HG02938 (cell line): ENCODE measurements at regions not wholly inside any gene's neighbourhood (a gene's known extent, or its start where the extent isn't known, plus 50 kb on each side); places are given as distances from the start of the nearest gene placed in this dataset.

Experiments
- ATAC-seq: cut with Tn5 transposase; IDR thresholded peaks from one replicate; pipeline ENCODE4 v1.9.1; 2021; ENCODE audit warnings: mild to moderate bottlenecking, moderate library complexity; ENCODE audit not compliant: unreplicated experiment

DNA sequence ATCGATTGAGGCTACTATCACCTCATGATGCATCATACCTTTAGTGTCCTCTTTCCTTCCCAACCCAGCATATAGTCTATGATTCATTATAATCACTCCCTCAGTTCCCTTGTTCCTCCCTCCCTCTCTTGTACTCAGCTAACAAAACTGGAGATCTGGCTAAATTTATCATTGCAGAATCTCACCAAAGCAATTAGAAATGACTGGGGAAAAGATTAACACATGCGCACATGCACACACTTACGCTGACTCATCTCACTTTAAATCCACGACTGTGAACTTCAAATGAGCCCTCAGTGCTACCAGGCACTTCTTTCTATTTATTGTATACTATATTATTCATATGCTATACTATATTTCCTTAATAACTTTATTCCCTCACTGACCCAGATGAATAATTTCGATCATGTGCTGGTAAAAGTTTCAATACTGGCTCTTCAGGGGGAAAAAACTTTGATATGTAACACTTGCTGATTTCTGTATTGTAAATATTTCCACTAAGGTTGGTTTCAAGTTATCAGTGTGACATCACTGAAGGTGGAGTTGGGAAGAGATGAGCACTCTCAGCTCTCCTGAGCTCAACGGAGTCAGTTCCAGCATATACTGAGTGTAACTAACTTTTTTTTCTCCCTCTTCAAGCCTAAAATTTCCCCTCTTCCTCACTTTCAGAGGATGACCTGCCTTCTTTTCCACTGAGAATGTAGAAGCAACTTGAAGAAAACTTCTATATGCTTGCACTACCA, 613.7 kb upstream of the B3GALT2 start:
- no peak for ATAC-seq

DNA sequence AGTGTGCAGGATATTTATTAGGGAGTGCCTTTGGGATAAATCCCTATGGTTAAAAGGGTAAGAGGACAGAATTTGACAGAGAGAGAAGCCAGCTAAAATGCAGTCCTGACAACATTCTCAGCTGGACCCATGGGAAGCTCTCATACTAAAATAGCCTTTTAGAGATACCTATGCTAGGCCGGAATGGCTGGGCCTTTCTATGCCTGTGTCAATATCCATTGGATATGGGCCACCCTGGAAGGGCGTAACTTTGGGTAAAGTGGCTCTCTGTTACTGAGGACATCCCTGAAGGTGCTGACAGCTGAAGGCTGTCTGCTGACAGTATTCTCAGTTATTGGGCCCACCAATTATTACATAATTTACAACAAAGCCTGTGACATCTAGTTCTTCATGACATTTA, 613.0 kb upstream of the B3GALT2 start:
- ATAC-seq: no peak

DNA sequence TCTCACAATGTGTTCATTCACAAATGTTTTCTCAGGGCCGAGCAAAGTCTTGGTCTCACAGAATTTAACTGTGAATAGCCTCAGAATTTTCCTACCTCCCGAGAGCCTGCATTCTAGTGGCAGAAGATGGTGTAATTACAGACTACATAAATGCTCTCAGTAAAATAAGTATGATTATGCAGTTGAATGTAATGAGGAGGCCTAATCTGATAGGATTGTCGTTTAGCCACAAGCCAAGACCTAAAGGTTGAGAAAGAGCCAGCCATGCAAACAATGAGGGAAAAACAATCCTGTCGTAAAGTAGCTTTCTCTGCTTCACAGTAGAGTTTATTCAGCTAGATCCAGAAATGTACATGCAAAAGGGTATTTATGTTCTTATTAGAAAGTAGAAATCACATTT, 607.8 kb upstream of the B3GALT2 start:
- ATAC-seq: no peak

DNA sequence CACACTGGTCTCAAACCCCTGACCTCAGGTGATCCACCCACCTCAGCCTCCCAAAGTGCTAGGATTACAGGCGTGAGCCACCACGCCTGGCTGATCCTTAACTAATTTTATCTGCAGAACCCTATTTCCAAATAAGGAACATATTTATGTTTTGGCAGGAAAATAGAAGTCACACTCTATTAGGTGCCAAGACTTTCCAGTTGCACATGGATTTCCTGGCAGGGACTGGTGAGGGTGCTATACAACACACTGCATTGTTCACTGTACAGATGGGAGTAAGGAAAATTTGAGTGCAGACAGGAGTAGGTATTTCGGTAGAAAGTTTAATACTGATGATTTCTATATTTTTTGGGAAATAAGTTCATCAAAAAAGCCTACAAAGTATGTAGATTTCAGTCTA, 605.3 kb upstream of the B3GALT2 start:
- no peak for ATAC-seq

DNA sequence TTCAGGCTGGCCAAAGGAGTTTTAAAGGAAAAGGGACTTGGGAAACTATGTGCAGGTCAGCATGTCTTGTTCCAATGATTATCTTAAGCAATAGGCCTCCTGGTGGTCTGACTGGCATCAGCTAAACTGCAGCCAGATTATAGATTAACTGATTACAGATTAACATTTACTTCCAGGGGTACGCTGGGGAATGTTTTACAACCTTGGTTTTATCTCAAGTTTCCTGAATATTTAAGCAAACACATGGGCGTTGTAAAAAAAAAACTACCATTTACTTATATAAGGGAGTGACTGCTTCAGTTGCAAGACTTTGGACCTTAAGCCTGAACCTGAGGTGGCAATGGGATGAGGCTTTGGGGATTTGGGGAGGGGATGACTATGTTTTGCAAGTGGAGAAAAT, 600.6 kb upstream of the B3GALT2 start:
- no peak for ATAC-seq

DNA sequence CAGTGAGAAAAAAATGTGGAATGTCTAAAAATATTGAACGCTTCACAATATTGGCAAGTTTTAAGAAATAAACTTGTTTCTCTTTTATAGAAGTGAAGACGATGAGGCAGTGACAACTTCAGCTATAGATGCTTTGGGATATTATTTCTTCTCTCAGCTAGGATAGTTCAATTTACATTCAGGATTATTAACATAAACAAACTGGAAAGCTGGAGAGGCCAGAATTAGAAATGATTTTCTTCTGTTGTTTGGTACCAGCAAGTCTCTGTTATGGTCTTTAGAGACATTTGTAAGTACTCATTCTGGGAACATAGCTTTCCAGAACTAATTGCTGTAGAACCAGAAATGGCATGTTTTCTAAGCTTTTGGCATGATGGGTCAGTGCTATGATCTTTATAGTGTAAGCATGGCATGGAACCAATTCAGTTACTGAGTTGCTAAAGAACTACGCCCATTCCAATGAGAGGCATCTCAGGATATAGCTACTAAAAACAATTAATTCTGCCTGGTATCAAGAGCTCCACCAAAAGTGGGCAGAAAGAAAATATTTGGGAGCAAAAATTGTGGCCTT, 599.5 kb upstream of the B3GALT2 start:
- ATAC-seq: no peak

DNA sequence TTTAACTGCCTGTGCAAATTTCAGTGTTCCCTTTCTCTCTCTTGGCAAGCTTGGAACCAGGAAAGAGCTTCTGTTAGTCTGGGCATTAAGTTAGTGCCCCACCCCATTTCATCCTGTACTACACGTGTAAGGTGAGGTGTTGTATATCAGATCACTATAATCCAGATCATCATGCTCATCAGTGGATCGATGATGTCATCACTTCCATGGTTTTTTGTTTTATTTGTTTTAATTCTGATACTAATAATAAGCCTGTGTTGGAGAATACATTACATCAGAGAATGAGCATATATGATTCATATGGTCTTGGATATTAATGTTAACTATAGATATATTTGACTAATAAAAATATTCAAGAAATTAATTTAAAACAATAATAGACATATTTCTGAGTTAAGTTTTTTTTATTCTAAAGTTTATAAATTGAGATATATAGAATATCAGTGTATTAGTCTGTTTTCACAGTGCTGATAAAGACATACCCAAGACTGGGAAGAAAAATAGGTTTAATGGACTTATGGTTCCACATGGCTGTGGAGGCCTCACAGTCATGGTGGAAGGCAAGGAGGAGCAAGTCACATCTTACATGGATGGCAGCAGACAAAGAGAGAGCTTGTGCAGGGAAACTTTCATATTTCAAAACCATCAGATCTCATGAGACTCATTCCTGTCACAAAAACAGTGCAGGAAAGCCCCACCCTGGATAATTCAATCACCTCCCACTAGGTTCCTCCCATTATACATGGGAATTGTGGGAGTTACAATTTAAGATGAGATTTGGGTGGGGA, 588.3 kb upstream of the B3GALT2 start:
- ATAC-seq: no peak

DNA sequence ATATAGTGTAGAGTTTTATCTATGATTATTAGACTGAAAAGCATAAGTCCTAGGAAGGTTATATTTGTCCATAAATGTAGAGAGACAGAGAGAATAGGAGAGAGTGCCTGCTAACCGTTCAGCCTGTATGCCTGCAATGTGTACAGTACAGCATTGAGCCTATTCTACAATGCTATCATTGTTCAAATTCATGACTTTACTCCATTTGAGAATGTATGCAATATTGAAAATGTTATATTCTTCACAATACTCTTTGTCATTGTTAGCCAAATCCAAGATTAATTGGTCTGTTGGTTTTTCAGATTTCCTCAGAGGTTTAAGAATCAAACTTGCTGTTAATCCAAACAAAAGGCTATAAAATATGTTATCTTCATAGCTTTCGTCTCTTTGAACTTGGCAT, 585.2 kb upstream of the B3GALT2 start:
- no peak for ATAC-seq

DNA sequence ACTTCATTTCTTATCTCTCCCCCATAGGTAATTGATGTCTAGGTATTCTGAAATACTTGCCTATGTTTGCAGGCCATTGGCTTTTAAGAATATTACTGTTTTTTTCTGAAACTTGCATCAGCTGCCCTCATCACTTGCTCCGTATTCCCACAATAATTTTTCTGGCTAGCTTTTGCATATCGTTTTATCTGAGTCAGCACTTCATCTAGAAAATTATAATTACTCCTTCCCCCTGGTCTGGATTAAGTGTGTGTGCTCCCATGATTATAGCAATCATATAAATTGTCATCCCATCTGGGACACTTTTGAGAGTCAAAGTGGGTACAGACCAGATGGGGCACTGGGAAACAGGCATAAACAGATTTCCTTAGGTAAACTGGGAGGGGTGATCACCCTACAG, 583.2 kb upstream of the B3GALT2 start:
- no peak for ATAC-seq

DNA sequence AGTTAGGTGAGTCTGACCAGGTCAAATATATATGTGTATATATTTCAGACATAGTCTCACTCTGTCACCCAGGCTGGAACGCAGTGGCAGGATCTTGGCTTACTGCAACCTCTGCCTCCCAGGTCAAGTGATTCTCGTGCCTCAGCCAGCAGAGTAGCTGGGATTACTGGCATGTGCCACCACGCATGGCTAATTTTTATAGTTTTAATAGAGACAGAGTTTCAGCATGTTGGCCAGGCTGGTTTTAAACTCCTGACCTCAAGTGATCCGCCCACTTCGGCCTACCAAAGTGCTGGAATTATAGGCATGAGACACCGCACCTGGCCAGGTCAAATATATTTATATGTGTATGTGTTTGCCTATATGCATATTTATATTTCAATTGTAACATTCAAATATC, 581.5 kb upstream of the B3GALT2 start:
- ATAC-seq: no peak

DNA sequence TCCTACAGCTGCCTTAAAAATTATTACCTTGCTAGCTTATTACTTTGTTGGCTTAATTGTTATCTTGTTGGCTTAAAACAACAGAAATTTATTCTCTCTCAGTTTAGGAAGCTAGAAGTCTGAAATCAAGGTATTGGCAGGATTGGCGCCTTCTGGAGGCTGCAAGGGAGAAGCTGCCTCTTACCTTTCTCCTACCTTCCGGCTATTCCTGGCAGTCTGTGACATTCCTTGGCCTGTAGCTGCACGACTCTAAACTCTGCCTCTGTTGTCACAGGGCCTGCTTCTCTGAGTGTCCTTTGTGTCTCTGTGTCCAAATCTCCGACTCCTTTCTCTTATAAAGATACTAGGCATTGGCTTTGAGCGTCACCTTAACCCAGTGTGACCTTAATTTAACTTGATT, 579.9 kb upstream of the B3GALT2 start:
- no peak for ATAC-seq

DNA sequence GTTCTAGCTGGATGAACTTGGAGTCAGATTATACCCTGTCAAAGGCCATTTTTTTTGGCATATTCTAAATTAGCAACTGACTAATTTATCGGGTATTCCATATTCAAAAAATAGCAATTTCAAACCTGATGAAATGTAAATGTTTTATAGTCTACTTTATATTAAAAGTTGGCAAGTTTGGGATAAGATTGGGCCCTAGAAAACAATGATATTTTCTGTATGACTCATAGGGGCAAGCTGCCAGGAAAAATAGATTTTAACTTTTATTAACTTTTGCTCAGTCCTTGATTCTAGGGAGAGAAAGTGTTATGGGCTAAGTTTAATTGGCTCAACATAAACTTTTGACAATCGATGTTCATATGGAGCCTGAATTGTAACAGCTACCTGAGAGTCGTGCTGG, 576.9 kb upstream of the B3GALT2 start:
- ATAC-seq: no peak

DNA sequence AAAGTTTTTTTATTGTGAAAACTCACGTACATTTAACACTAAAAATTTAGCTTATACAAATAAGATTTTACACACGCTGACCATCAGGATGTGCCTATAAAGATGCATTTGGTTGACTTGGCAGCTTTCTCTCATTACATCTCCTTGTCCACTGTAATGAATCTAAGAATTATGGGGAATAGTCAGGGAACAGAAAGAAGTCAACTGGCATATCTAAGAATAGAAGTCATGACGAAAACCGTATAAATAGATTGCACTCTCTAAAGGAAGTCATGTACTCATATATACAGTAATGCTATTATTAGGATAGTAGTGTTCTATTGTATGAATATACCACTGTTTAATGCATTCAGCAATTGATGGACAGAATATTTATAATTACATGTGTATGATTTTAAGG, 575.8 kb upstream of the B3GALT2 start:
- ATAC-seq: no peak

DNA sequence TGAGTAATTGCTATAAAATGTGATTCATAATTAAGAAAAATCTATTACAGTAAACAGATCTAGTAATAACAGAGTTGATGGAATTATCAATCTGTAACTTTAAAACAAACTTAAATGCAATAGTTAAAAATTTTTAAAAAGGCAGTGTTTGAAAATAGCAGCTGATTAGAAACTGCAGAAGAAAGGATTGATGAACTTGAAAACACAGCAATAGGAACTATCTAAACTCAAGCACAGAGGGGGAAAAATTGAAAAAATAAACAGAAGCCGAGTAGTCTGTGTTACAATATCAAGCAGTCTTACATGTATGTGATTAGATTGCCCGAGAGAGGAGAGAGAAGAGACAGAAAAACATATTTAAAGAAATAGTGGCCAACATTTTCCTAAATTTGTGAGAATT, 569.0 kb upstream of the B3GALT2 start:
- ATAC-seq: no peak

DNA sequence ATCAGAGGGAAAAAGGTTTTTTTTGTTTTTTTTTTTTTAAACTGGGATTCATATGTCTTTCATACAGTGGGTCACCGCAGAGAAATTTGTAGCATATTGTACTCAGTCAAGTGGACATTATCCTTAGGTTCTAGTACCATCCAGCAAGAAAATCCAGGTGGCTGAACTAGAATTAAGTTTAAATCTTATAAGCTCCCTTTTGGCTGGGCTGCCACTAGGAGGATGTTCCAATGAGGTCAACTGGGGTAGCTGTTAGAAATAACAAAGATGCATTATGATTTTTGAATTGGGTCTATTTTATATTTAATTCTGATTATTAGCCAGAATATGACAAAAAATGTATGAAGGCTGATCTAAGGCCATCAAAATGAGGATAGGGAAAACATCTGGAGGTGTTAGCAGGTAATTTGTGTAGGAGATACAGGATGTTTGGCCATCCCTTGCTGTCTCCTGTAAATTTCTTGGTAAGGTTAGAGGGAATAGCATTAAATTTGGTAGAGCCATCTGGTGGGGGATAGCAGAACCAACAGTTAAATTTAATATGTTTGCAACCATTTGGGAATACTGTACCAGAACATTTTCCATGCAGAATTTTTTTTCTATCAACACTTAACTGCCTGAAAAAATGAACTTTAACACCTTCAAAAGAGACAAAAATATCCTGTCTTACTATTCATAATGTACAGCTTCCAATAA, 568.5 kb upstream of the B3GALT2 start:
- ATAC-seq: no peak

DNA sequence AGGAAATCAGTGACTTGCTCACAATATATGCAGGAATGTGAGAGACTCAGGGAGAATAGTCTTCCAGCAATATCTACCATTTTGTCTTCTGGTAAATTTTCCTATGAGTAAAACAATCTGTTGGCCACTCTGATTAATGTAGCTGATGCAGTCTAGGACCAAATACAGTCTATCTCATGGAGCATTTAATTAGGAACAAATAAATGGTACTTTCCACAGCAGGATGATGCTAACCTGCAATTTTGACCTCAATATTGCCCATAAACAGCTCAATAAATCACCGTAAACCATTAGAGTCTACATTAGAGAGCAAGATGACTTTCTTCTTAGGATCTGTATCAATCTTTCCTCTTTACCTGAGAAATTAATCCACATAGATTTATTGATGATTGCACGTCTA, 567.7 kb upstream of the B3GALT2 start:
- ATAC-seq: no peak

DNA sequence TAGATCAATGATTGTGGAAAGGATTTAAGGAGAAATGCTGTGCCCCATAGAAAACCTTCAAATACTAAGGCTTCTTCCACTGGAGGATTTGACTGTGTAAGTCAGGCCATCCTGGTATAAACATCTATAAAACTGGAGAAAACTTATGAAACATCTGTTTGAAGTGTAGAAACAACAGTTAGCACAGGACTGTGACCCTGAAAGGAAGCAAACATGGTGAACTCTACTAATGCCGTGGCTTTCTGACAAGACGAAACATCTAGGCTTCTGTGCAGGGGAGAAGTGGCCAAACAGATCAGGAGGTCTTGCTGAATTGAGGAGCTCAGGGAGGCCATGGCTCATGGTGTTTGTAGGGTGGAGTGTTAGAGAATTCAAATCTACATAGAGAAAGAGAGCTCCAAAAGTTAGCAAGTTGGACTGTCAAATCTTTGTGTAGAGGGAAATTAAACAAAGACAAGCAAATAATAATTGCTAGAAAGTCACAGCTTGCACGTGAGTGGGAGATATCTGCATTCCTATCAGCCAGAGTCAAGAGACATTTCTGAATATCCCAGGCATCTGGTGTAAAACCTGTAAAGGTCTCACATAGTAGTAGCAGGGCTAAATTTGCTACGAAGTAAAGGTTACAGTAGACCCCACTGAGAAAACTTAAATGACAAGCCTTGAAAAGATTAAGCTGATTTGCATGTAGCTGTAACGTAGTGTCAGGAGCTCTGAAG, 566.8 kb upstream of the B3GALT2 start:
- no peak for ATAC-seq

DNA sequence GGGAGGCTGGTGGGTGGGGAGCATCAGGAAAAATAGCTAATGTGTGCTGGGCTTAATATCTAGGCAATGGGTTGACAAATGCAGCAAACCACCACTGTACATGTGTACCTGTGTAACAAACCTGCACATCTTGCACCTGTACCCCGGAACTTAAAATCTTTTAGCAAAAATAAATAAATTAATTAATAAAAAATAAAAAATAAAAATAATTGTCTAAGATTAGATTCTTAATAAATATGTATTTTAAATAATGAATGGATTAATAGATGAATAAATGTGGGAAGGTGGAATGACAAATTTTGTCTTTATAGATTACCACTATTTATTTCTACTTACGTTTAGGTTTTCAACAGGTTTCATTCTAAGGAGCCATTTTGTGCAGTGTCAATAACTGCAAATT, 563.5 kb upstream of the B3GALT2 start:
- ATAC-seq: no peak

DNA sequence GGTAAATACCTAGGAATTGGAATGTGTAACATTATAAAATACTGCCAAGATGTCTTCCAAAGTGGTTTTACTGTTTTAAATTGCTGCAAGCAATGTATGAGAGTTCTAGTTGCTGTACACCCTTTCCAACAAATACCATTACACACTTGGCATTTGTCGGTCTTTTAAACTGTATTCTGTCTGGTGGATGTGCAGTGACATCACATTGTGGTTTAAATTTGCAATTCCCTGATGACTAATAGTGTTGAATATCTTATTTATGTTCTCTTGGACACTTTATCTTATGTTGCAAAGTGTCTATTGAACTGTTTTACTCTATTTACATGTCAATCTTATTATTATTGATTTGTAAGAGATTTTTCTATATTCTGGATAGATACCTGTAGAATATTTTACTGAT, 561.2 kb upstream of the B3GALT2 start:
- no peak for ATAC-seq

DNA sequence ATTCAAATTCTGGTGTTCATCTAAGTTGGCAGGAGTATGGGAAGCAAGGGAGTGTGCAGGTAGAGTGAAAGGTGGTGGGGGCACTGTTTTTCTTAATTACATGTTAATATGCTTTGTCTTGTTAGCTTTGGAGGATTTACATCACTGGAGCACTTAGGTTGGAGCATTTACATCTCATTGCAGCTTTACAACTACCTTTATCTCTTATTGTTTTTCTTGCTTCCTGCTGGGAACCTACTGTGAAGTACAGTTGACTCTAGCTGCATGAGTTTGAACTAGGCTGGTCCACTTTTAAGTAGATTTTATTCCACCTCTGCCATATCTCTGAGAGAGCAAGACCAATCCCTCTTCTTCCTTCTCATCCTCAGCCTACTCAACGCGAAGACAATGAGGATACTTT, 554.8 kb upstream of the B3GALT2 start:
- ATAC-seq: no peak

DNA sequence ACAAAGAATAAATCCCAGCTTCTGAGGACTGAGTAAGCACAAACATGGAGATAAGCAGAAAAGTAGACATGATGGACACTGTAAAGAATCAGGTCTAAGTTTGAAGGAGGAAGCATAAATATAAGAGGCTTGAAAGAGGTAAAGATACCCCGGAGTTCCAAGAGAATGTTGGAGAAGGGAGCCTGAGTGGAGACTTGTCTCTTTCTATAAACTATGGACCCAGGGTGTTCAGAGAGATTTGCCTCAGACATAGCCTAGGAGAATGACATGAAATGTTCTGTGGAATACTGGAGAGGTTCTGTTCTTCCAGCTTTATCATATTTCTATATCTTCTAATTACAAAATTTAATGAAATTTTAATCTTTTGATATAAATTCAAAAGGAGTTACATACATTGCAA, 554.3 kb upstream of the B3GALT2 start:
- ATAC-seq: no peak
